Suppressor macrophage treated with lipopolysaccharide for 1 hour (primary cell): ENCODE measurements at regions not wholly inside any gene's neighbourhood (a gene's known extent, or its start where the extent isn't known, plus 50 kb on each side); places are given as distances from the start of the nearest gene placed in this dataset.
"Not testable (repeated sequence)": the region's sequence is repeated elsewhere in the genome, so short reads cannot be mapped to it uniquely, and the experiment has no call there.

Experiments used
- DNase-seq, 3 donors: peaks; one replicate each; pipeline ENCODE4 v3.0.0-alpha.2; 2020 to 2022

GRCh38 chr12:124705545-124706138 lies 138.2 kb upstream of the NCOR2 start:
- no peak for DNase-seq

- DNase-seq: no peak
Observed at GRCh38 chr12:124704619-124705018, 137.2 kb upstream of the NCOR2 start.

- no peak for DNase-seq
Observed at GRCh38 chr12:124703856-124704255, 136.4 kb upstream of the NCOR2 start.

- no peak for DNase-seq
Observed at GRCh38 chr12:124702736-124703135, 135.3 kb upstream of the NCOR2 start.

- DNase-seq: no peak
Observed at GRCh38 chr12:124700810-124701592, 133.6 kb upstream of the NCOR2 start.

GRCh38 chr12:124699909-124700308 lies 132.5 kb upstream of the NCOR2 start:
- no peak for DNase-seq

GRCh38 chr12:124698998-124699305 lies 131.5 kb upstream of the NCOR2 start:
- DNase-seq: no peak

GRCh38 chr12:124698211-124698997 lies 131.0 kb upstream of the NCOR2 start:
- DNase-seq: no peak

- DNase-seq: not testable (repeated sequence)
Observed at GRCh38 chr12:124697722-124698121, 130.3 kb upstream of the NCOR2 start.

- no peak for DNase-seq
Observed at GRCh38 chr12:124696693-124697476, 129.5 kb upstream of the NCOR2 start.

GRCh38 chr12:124695861-124696260 lies 128.4 kb upstream of the NCOR2 start:
- no peak for DNase-seq

GRCh38 chr12:124694846-124695497 lies 127.6 kb upstream of the NCOR2 start:
- peak in 2 of 3 donors; percentile 57 to 61 for DNase-seq

GRCh38 chr12:124694250-124694649 lies 126.8 kb upstream of the NCOR2 start:
- DNase-seq: peak in 2 of 3 donors; percentile 47 to 51

GRCh38 chr12:124693111-124693723 lies 125.8 kb upstream of the NCOR2 start:
- no peak for DNase-seq

GRCh38 chr12:124692443-124692842 lies 125.0 kb upstream of the NCOR2 start:
- DNase-seq: no peak

- DNase-seq: no peak
Observed at GRCh38 chr12:124691429-124691828, 124.0 kb upstream of the NCOR2 start.

GRCh38 chr12:124689631-124690030 lies 122.2 kb upstream of the NCOR2 start:
- DNase-seq: peak; percentile 80 to 92 (median 85)

- no peak for DNase-seq
Observed at GRCh38 chr12:124688356-124688992, 121.1 kb upstream of the NCOR2 start.

GRCh38 chr12:124687917-124688316 lies 120.5 kb upstream of the NCOR2 start:
- DNase-seq: peak in 2 of 3 donors; percentile 28 to 30

GRCh38 chr12:124687174-124687902 lies 119.9 kb upstream of the NCOR2 start:
- DNase-seq: no peak
